Right lobe of liver (tissue), 6 donors: ENCODE measurements at regions not wholly inside any gene's neighbourhood (a gene's known extent, or its start where the extent isn't known, plus 50 kb on each side); places are given as distances from the start of the nearest gene placed in this dataset.

Experiments
- ATAC-seq, 4 donors: fragments of 200-7000 bp; cut with Tn5 transposase; one replicate each; pipeline ENCODE4 v1.9.1; 2020; ENCODE audit warnings: mild to moderate bottlenecking in 4 of 4, moderate library complexity in 4 of 4
- DNase-seq, 3 donors: peaks; one replicate each; pipeline ENCODE4 v3.0.0-alpha.2; 2020
- H3K27ac ChIP-seq, 3 donors: fragments of 200-600 bp; one replicate each; pipeline ENCODE4 v1.8.0; 2022
- H3K27me3 ChIP-seq, 2 donors: fragments of 200-600 bp; one replicate each; pipeline ENCODE4 v1.8.0; 2022
- H3K36me3 ChIP-seq, 4 donors: fragments of 200-600 bp; sonication (generic) in 1 of 4; one replicate each; pipeline versions ENCODE4 v1.5.1 to v1.8.0; 2017 to 2022; ENCODE audit warnings: control low read depth in 1 of 4
- H3K4me1 ChIP-seq, 4 donors: fragments of 200-600 bp; sonication (generic) in 1 of 4; one replicate each; pipeline versions ENCODE4 v1.5.1 to v1.8.0; 2017 to 2022; ENCODE audit warnings: control low read depth in 1 of 4
- H3K4me3 ChIP-seq, 3 donors: fragments of 200-600 bp; one replicate each; pipeline ENCODE4 v1.8.0; 2022
- H3K9me3 ChIP-seq, 4 donors: fragments of 200-600 bp; sonication (generic) in 1 of 4; one replicate each; pipeline versions ENCODE4 v1.5.1 to v1.8.0; 2017 to 2022; ENCODE audit warnings: control low read depth in 1 of 4
- POLR2A ChIP-seq: fragments of 450-650 bp; IDR thresholded peaks from one replicate; pipeline ENCODE4 v1.6.1; 2017; ENCODE audit warnings: antibody characterized with exemption, mild to moderate bottlenecking
- WGBS: methylation state at CpG from one replicate; pipeline ENCODE4 v1.1.6; 2018; ENCODE audit warnings: low coverage, low lambda C conversion rate; ENCODE audit not compliant: insufficient coverage; ENCODE audit errors: missing lambda C conversion rate; 5-methylcytosine and 5-hydroxymethylcytosine counted together
- intact Hi-C, 2 donors: fragments of 100-400 bp; cut with DNase I; formaldehyde crosslinking; loops; one replicate each; pipeline versions ENCODE4 v1.11.2 to v1.14.1; 2022
- TF ChIP-seq, protein P1 (sequence below), 4 donors: fragments of 200-600 bp in 3 of 4; fragments of 450-650 bp in 1 of 4; IDR thresholded peaks; one replicate each; pipeline versions ENCODE4 v1.5.1 to v1.8.0; 2016 to 2022; ENCODE audit warnings: antibody characterized with exemption in 4 of 4, mild to moderate bottlenecking in 2 of 4
- donor health status: DM: no; HTN: yes; CAD: no.
- donor health status: DM: no; HTN: no; CAD: no.
- donor health status: DM: no; HTN: no; CAD: no.
- donor health status: DM: no; HTN: yes; CAD: no.
- donor health status: DM: no; HTN: yes; CAD: no.

DNA sequence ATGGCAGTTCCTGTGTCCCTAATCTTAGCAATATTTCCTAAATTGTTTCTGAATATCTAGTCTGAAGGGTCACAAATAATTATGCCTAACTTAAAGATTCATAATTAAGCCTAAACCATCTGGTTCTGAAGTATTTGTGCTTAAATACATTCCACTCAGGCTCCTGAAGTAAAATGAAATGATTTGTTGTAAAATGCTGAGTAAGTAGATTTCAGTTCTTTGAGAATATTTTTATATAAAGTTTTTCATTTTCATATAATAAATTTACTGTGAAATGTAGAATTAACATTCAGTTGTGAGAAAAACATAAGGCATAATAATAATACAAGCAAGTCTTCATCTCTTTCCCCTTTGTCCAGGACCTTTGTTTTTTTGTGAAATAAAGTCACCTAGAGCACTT is 330.6 kb upstream of the IMPG1 start:
- no peaks in the 10 kb centered on the region for H3K27me3 ChIP-seq
- no peak overlapping the region for H3K4me3 ChIP-seq
- no peak for ATAC-seq
- no peaks in the 10 kb centered on the region for H3K4me1 ChIP-seq
- intact Hi-C loops, result no loop called here
- H3K9me3 ChIP-seq, result no peaks in the 10 kb centered on the region
- no peak for DNase-seq
- H3K27ac ChIP-seq, result no peak overlapping the region
- no peak for TF ChIP-seq POLR2A
- TF ChIP-seq, protein P1, sequence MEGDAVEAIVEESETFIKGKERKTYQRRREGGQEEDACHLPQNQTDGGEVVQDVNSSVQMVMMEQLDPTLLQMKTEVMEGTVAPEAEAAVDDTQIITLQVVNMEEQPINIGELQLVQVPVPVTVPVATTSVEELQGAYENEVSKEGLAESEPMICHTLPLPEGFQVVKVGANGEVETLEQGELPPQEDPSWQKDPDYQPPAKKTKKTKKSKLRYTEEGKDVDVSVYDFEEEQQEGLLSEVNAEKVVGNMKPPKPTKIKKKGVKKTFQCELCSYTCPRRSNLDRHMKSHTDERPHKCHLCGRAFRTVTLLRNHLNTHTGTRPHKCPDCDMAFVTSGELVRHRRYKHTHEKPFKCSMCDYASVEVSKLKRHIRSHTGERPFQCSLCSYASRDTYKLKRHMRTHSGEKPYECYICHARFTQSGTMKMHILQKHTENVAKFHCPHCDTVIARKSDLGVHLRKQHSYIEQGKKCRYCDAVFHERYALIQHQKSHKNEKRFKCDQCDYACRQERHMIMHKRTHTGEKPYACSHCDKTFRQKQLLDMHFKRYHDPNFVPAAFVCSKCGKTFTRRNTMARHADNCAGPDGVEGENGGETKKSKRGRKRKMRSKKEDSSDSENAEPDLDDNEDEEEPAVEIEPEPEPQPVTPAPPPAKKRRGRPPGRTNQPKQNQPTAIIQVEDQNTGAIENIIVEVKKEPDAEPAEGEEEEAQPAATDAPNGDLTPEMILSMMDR (IDR thresholded peaks at IDR 0.05), result no peak
- no peaks in the 10 kb centered on the region for H3K36me3 ChIP-seq

DNA sequence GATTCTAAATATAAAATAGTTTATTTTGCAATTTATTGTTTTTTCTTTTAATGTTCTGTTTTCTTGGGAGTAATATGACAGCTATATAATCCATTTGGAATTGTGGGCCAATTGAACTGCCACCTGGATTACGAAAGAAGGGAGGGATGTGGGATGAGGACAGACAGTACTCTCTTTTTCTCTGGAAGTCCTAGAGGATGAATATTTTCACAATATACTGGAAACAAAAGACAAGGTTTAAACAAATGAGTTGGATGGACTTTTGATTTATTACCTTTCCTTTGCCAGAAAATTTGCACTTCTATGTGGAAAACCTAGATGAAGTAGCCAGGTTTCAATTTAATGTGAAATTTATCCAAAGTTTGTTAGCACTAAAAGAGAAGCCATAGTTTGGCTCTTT is 325.5 kb upstream of the IMPG1 start:
- Histone ChIP-seq H3K36me3 (no peaks in the 10 kb centered on the region), H3K4me3 (no peak overlapping the region), H3K27me3 (no peaks in the 10 kb centered on the region), H3K4me1 (no peaks in the 10 kb centered on the region), H3K9me3 (no peaks in the 10 kb centered on the region), H3K27ac (no peak overlapping the region)
- intact Hi-C loops, result no loop called here
- TF ChIP-seq, protein P1 (IDR thresholded peaks at IDR 0.05), result no peak
- no peak for TF ChIP-seq POLR2A
- 52% methylated on average over 1 of the region's 1 CpG for WGBS
- DNase-seq (no peak), ATAC-seq (no peak)

DNA sequence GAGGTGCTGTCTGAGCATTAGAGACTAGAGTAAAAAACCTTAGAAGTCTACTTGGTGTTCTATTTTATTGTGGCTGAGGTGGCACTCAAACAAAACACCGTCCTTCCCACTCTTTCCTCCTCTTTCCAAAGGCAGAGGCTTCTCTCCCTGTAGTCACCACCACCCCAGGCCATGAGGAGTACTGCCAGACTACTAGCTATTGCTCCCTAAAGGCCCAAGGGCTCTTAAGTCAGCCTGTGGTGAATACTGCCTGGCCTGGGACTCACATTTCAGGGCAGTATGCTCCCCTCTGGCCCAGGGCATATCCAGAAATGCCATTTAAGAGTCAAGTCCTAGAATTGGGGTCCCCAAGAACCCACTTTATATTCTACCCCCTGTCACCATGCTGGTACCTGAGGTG is 309.7 kb upstream of the IMPG1 start:
- ATAC-seq, result no peak
- TF ChIP-seq, protein P1 (IDR thresholded peaks at IDR 0.05), result no peak
- TF ChIP-seq POLR2A, result no peak
- Histone ChIP-seq H3K36me3 (no peaks in the 10 kb centered on the region), H3K27me3 (no peaks in the 10 kb centered on the region), H3K4me3 (no peak overlapping the region), H3K4me1 (no peaks in the 10 kb centered on the region), H3K27ac (no peak overlapping the region), H3K9me3 (no peaks in the 10 kb centered on the region)
- intact Hi-C loops, result no loop called here
- 71% methylated on average over 1 of the region's 1 CpG for WGBS
- DNase-seq, result no peak

DNA sequence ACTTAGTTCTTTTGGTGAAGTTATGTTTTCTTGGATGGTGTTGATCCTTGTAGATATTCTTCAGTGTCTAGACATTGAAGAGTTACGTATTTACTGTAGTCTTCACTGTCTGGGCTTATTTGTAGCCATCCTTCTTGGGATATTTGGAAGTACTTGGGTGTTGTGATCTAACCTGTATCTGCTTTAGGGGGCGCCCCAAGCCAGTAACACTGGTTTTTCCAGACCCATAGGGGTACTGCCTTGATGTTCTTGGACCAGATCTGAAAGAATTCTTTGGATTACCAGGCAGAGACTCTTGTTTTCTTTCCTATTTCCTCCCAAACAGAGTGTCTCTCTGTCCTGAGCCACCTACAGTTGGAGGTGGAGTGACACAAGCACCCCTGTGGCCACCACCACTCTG is 309.1 kb upstream of the IMPG1 start:
- Histone ChIP-seq H3K4me1 (no peaks in the 10 kb centered on the region), H3K9me3 (no peaks in the 10 kb centered on the region), H3K36me3 (no peaks in the 10 kb centered on the region), H3K4me3 (no peak overlapping the region), H3K27ac (no peak overlapping the region), H3K27me3 (no peaks in the 10 kb centered on the region)
- ATAC-seq (no peak), DNase-seq (no peak)
- WGBS, result 38% methylated on average over 2 of the region's 2 CpGs
- intact Hi-C loops, result no loop called here
- TF ChIP-seq, protein P1 (IDR thresholded peaks at IDR 0.05), result no peak
- no peak for TF ChIP-seq POLR2A

DNA sequence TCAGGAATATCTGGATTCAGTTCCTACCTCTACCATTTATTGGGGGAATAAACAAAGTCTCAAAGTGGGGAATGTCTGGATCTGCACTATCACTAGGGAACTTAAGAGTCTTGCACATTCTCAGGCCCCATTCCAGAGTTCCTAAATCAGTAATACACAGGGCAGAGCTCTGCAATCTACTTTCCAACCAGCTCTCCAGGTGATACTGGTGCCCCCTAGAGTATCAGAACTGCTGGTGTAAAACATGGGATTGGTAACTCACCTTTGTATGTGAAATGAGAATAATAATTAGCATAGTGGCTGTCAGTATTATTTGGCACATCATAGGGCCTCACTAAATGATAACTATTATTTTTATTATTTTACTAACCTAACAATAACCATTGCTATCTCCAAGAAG is 278.8 kb upstream of the IMPG1 start:
- TF ChIP-seq, protein P1 (IDR thresholded peaks at IDR 0.05), result peak in 3 of 4 donors; percentile 27 to 45 (median 37)
- TF ChIP-seq POLR2A, result no peak
- ATAC-seq (peak; percentile 52 to 67 (median 58)), DNase-seq (no peak)
- no peaks in the 10 kb centered on the region for H3K36me3 ChIP-seq
- H3K27ac ChIP-seq, result no peak overlapping the region
- no peak overlapping the region for H3K4me3 ChIP-seq
- no peaks in the 10 kb centered on the region for H3K4me1 ChIP-seq
- H3K9me3 ChIP-seq, result no peaks in the 10 kb centered on the region
- intact Hi-C loops, result no loop called here
- no peaks in the 10 kb centered on the region for H3K27me3 ChIP-seq
